ENCODE measurements at regions not wholly inside any gene's neighbourhood (a gene's known extent, or its start where the extent isn't known, plus 50 kb on each side); places are given as distances from the start of the nearest gene placed in this dataset.

DNA sequence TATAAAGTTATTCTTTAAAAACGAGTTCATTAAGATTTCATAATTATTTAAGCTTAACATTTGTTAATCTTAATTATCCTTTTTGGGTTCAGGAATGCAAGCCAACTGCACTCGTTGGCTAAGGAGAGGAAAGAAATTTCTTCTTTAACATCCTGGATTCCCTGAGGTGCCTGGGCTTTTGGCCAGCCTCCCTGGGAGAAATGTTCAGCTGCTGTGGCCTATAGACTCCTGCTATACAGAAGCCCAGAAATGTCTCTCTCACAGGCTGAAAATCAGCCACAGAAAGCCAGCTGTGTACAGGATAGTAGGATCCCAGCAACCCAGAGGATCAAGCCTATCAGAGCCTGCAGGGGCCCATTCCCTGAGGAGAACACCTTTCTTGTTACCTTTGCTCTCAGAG lies 430.3 kb downstream of the XIRP2 start:
- Histone ChIP-seq H3K4me3 (no peak overlapping the region), H3K36me3 (no peaks in the 10 kb centered on the region)
- TF ChIP-seq CTCF (IDR thresholded peaks at IDR 0.05): no peak

GRCh38 chr2:167310442-167310841 lies 422.2 kb downstream of the XIRP2 start:
- H3K27ac ChIP-seq: no peak overlapping the region
- no peak for TF ChIP-seq CTCF (IDR thresholded peaks at IDR 0.05)
- H3K4me1 ChIP-seq: no peaks in the 10 kb centered on the region
- no peaks in the 10 kb centered on the region for H3K36me3 ChIP-seq
- no peaks in the 10 kb centered on the region for H3K9me3 ChIP-seq
- H3K4me3 ChIP-seq: no peak overlapping the region
- H3K27me3 ChIP-seq: no peaks in the 10 kb centered on the region
- no peak for DNase-seq (ENCODE audit: low spot score)

More for the DNA sequence above, 430.3 kb downstream of the XIRP2 start:
- H3K4me1 ChIP-seq: no peaks in the 10 kb centered on the region
- DNase-seq (ENCODE audit: low spot score): no peak
- H3K27ac ChIP-seq: no peak overlapping the region
- H3K9me3 ChIP-seq: no peaks in the 10 kb centered on the region
- no peaks in the 10 kb centered on the region for H3K27me3 ChIP-seq
